Dendritic cell treated with granulocyte-macrophage colony-stimulating factor and Interleukin-4, amounts not matched to agents 40 ng/mL and 50 ng/mL, for 4 days (primary cell): ENCODE measurements at regions not wholly inside any gene's neighbourhood (a gene's known extent, or its start where the extent isn't known, plus 50 kb on each side); places are given as distances from the start of the nearest gene placed in this dataset.

ENCODE experiments used
- H3K27ac Mint-ChIP-seq: one replicate; pipeline ENCODE4 v1.8.0; 2022; ENCODE audit warnings: mild to moderate bottlenecking, mixed read lengths
- H3K27me3 Mint-ChIP-seq: one replicate; pipeline ENCODE4 v1.8.0; 2022; ENCODE audit warnings: mild to moderate bottlenecking, mixed read lengths
- H3K36me3 Mint-ChIP-seq: one replicate; pipeline ENCODE4 v1.8.0; 2022; ENCODE audit warnings: low read depth, mixed read lengths
- H3K4me1 Mint-ChIP-seq: one replicate; pipeline ENCODE4 v1.8.0; 2022; ENCODE audit warnings: low read depth, mixed read lengths
- H3K4me3 Mint-ChIP-seq: one replicate; pipeline ENCODE4 v1.8.0; 2022; ENCODE audit warnings: mild to moderate bottlenecking, moderate library complexity, mixed read lengths
- H3K9me3 Mint-ChIP-seq: one replicate; pipeline ENCODE4 v1.8.0; 2022; ENCODE audit warnings: mixed read lengths
- intact Hi-C: fragments of 100-400 bp; cut with micrococcal nuclease; formaldehyde crosslinking; loops from one replicate; pipeline ENCODE4 v1.15.0; 2022

GRCh38 chr11:15884777-15885540 is 471.4 kb downstream of the SOX6 start:
- intact Hi-C loops, result no loop called here
- Mint-ChIP-seq H3K27ac (no peak overlapping the region), H3K4me3 (no peak overlapping the region), H3K4me1 (peaks cover 5% of the 10 kb centered on the region), H3K27me3 (peaks cover 4% of the 10 kb centered on the region), H3K36me3 (no peaks in the 10 kb centered on the region), H3K9me3 (no peaks in the 10 kb centered on the region)

GRCh38 chr11:15885854-15886253 is 470.5 kb downstream of the SOX6 start:
- H3K4me3 Mint-ChIP-seq, result no peak overlapping the region
- peaks cover 5% of the 10 kb centered on the region for H3K4me1 Mint-ChIP-seq
- peaks cover 4% of the 10 kb centered on the region for H3K27me3 Mint-ChIP-seq
- intact Hi-C loops, result no loop called here
- no peaks in the 10 kb centered on the region for H3K36me3 Mint-ChIP-seq
- H3K9me3 Mint-ChIP-seq, result no peaks in the 10 kb centered on the region
- peak overlapping the region; percentile 55 for H3K27ac Mint-ChIP-seq

- Mint-ChIP-seq H3K27ac (peak overlapping the region; percentile 55), H3K4me1 (peaks cover 5% of the 10 kb centered on the region)
Observed at GRCh38 chr11:15886299-15886698, 470.0 kb downstream of the SOX6 start.

GRCh38 chr11:15886866-15887265 is 469.5 kb downstream of the SOX6 start:
- H3K4me1 Mint-ChIP-seq, result peaks cover 5% of the 10 kb centered on the region

More at GRCh38 chr11:15886299-15886698, 470.0 kb downstream of the SOX6 start:
- Mint-ChIP-seq H3K36me3 (no peaks in the 10 kb centered on the region), H3K4me3 (no peak overlapping the region), H3K9me3 (no peaks in the 10 kb centered on the region), H3K27me3 (peaks cover 4% of the 10 kb centered on the region)
- intact Hi-C loops, result no loop called here

GRCh38 chr11:15888556-15889345 is 467.6 kb downstream of the SOX6 start:
- peaks cover 8% of the 10 kb centered on the region for H3K4me1 Mint-ChIP-seq
- H3K4me3 Mint-ChIP-seq, result no peak overlapping the region
- H3K36me3 Mint-ChIP-seq, result no peaks in the 10 kb centered on the region
- H3K9me3 Mint-ChIP-seq, result no peaks in the 10 kb centered on the region
- no peak overlapping the region for H3K27ac Mint-ChIP-seq
- no peaks in the 10 kb centered on the region for H3K27me3 Mint-ChIP-seq
- intact Hi-C loops, result no loop called here

More at GRCh38 chr11:15886866-15887265, 469.5 kb downstream of the SOX6 start:
- no peaks in the 10 kb centered on the region for H3K36me3 Mint-ChIP-seq
- no peaks in the 10 kb centered on the region for H3K9me3 Mint-ChIP-seq
- peak overlapping the region; percentile 55 for H3K27ac Mint-ChIP-seq
- no peak overlapping the region for H3K4me3 Mint-ChIP-seq
- H3K27me3 Mint-ChIP-seq, result peaks cover 4% of the 10 kb centered on the region
- intact Hi-C loops, result no loop called here

GRCh38 chr11:15889363-15890030 is 466.8 kb downstream of the SOX6 start:
- H3K36me3 Mint-ChIP-seq, result no peaks in the 10 kb centered on the region
- intact Hi-C loops, result no loop called here
- H3K27me3 Mint-ChIP-seq, result no peaks in the 10 kb centered on the region
- no peaks in the 10 kb centered on the region for H3K9me3 Mint-ChIP-seq
- no peak overlapping the region for H3K27ac Mint-ChIP-seq
- H3K4me1 Mint-ChIP-seq, result peaks cover 8% of the 10 kb centered on the region
- H3K4me3 Mint-ChIP-seq, result no peak overlapping the region

GRCh38 chr11:15890031-15890713 is 466.2 kb downstream of the SOX6 start:
- Mint-ChIP-seq H3K36me3 (no peaks in the 10 kb centered on the region), H3K4me3 (no peak overlapping the region), H3K27ac (no peak overlapping the region)

GRCh38 chr11:15893080-15893492 is 463.3 kb downstream of the SOX6 start:
- peaks cover 18% of the 10 kb centered on the region for H3K4me1 Mint-ChIP-seq
- H3K27ac Mint-ChIP-seq, result no peak overlapping the region
- no peak overlapping the region for H3K4me3 Mint-ChIP-seq
- intact Hi-C loops, result no loop called here
- no peaks in the 10 kb centered on the region for H3K27me3 Mint-ChIP-seq
- H3K36me3 Mint-ChIP-seq, result no peaks in the 10 kb centered on the region
- H3K9me3 Mint-ChIP-seq, result no peaks in the 10 kb centered on the region

More at GRCh38 chr11:15890031-15890713, 466.2 kb downstream of the SOX6 start:
- H3K9me3 Mint-ChIP-seq, result no peaks in the 10 kb centered on the region
- intact Hi-C loops, result no loop called here
- no peaks in the 10 kb centered on the region for H3K27me3 Mint-ChIP-seq
- peaks cover 8% of the 10 kb centered on the region for H3K4me1 Mint-ChIP-seq

- Mint-ChIP-seq H3K27ac (peak overlapping the region; percentile 7), H3K27me3 (no peaks in the 10 kb centered on the region), H3K9me3 (no peaks in the 10 kb centered on the region), H3K4me1 (peaks cover 25% of the 10 kb centered on the region), H3K4me3 (no peak overlapping the region), H3K36me3 (no peaks in the 10 kb centered on the region)
- intact Hi-C loops, result no loop called here
Observed at GRCh38 chr11:15896026-15896425, 460.3 kb downstream of the SOX6 start.

GRCh38 chr11:15896530-15896929 is 459.8 kb downstream of the SOX6 start:
- no peaks in the 10 kb centered on the region for H3K27me3 Mint-ChIP-seq
- H3K27ac Mint-ChIP-seq, result peak overlapping the region; percentile 7
- H3K4me1 Mint-ChIP-seq, result peaks cover 30% of the 10 kb centered on the region
- no peaks in the 10 kb centered on the region for H3K36me3 Mint-ChIP-seq
- intact Hi-C loops, result no loop called here
- no peaks in the 10 kb centered on the region for H3K9me3 Mint-ChIP-seq
- H3K4me3 Mint-ChIP-seq, result no peak overlapping the region

GRCh38 chr11:15897211-15897960 is 459.0 kb downstream of the SOX6 start:
- Mint-ChIP-seq H3K36me3 (no peaks in the 10 kb centered on the region), H3K9me3 (no peaks in the 10 kb centered on the region), H3K27me3 (no peaks in the 10 kb centered on the region), H3K27ac (no peak overlapping the region), H3K4me3 (no peak overlapping the region), H3K4me1 (peaks cover 37% of the 10 kb centered on the region)
- intact Hi-C loops, result no loop called here

GRCh38 chr11:15901054-15901453 is 455.3 kb downstream of the SOX6 start:
- intact Hi-C loops, result no loop called here
- Mint-ChIP-seq H3K4me1 (peaks cover 29% of the 10 kb centered on the region), H3K27me3 (no peaks in the 10 kb centered on the region), H3K27ac (peak overlapping the region; percentile 37), H3K36me3 (no peaks in the 10 kb centered on the region), H3K4me3 (no peak overlapping the region), H3K9me3 (no peaks in the 10 kb centered on the region)

- Mint-ChIP-seq H3K27ac (peak overlapping the region; percentile 37), H3K4me3 (no peak overlapping the region), H3K36me3 (no peaks in the 10 kb centered on the region), H3K27me3 (peaks cover 2% of the 10 kb centered on the region), H3K4me1 (peaks cover 29% of the 10 kb centered on the region), H3K9me3 (no peaks in the 10 kb centered on the region)
- intact Hi-C loops, result no loop called here
Observed at GRCh38 chr11:15901790-15902189, 454.6 kb downstream of the SOX6 start.
